ENCODE measurements at regions not wholly inside any gene's neighbourhood (a gene's known extent, or its start where the extent isn't known, plus 50 kb on each side); places are given as distances from the start of the nearest gene placed in this dataset.

- no peaks in the 10 kb centered on the region for H3K27me3 Mint-ChIP-seq (ENCODE audit: low read depth)
- no peaks in the 10 kb centered on the region for H3K36me3 Mint-ChIP-seq
- no peaks in the 10 kb centered on the region for H3K9me3 Mint-ChIP-seq
- TF ChIP-seq CTCF (IDR thresholded peaks at IDR 0.05; ENCODE audit: unreplicated experiment) = no peak
- no peak overlapping the region for H3K4me3 Mint-ChIP-seq
- H3K4me1 Mint-ChIP-seq = peaks cover 55% of the 10 kb centered on the region
- H3K27ac Mint-ChIP-seq = no peak overlapping the region
- DNase-seq (ENCODE audit: low spot score in 2 of 2, unreplicated experiment in 2 of 2) = no peak
These were observed 215.2 kb upstream of the ROBO2 start for GRCh38 chr3:76824658-76825240.

GRCh38 chr3:76826861-76827260 lies 213.0 kb upstream of the ROBO2 start:
- no peaks in the 10 kb centered on the region for H3K27me3 Mint-ChIP-seq (ENCODE audit: low read depth)
- no peak overlapping the region for H3K4me3 Mint-ChIP-seq
- no peaks in the 10 kb centered on the region for H3K9me3 Mint-ChIP-seq
- TF ChIP-seq CTCF (IDR thresholded peaks at IDR 0.05; ENCODE audit: unreplicated experiment) = no peak
- DNase-seq (ENCODE audit: low spot score in 2 of 2, unreplicated experiment in 2 of 2) = no peak
- peaks cover 42% of the 10 kb centered on the region for H3K4me1 Mint-ChIP-seq
- H3K36me3 Mint-ChIP-seq = no peaks in the 10 kb centered on the region
- H3K27ac Mint-ChIP-seq = peak overlapping the region; percentile 28

- no peak for DNase-seq (ENCODE audit: low spot score in 2 of 2, unreplicated experiment in 2 of 2)
- H3K36me3 Mint-ChIP-seq = no peaks in the 10 kb centered on the region
- no peaks in the 10 kb centered on the region for H3K27me3 Mint-ChIP-seq (ENCODE audit: low read depth)
- peak overlapping the region; percentile 89 for H3K27ac Mint-ChIP-seq
- no peak overlapping the region for H3K4me3 Mint-ChIP-seq
- no peaks in the 10 kb centered on the region for H3K9me3 Mint-ChIP-seq
- H3K4me1 Mint-ChIP-seq = peaks cover 46% of the 10 kb centered on the region
- no peak for TF ChIP-seq CTCF (IDR thresholded peaks at IDR 0.05; ENCODE audit: unreplicated experiment)
These were observed 212.1 kb upstream of the ROBO2 start for GRCh38 chr3:76827701-76828226.

GRCh38 chr3:76834657-76835056 lies 205.2 kb upstream of the ROBO2 start:
- no peak overlapping the region for H3K4me3 Mint-ChIP-seq
- H3K4me1 Mint-ChIP-seq = peaks cover 5% of the 10 kb centered on the region
- H3K27ac Mint-ChIP-seq = no peak overlapping the region
- DNase-seq (ENCODE audit: low spot score in 2 of 2, unreplicated experiment in 2 of 2) = no peak
- H3K36me3 Mint-ChIP-seq = no peaks in the 10 kb centered on the region
- no peaks in the 10 kb centered on the region for H3K27me3 Mint-ChIP-seq (ENCODE audit: low read depth)
- H3K9me3 Mint-ChIP-seq = peaks cover 19% of the 10 kb centered on the region
- no peak for TF ChIP-seq CTCF (IDR thresholded peaks at IDR 0.05; ENCODE audit: unreplicated experiment)

GRCh38 chr3:76841747-76842146 lies 198.2 kb upstream of the ROBO2 start:
- Mint-ChIP-seq H3K4me3 (no peak overlapping the region), H3K27me3 (ENCODE audit: low read depth) (no peaks in the 10 kb centered on the region), H3K4me1 (no peaks in the 10 kb centered on the region), H3K36me3 (no peaks in the 10 kb centered on the region), H3K27ac (no peak overlapping the region), H3K9me3 (peaks cover 24% of the 10 kb centered on the region)
- TF ChIP-seq CTCF (IDR thresholded peaks at IDR 0.05; ENCODE audit: unreplicated experiment) = no peak
- DNase-seq (ENCODE audit: low spot score in 2 of 2, unreplicated experiment in 2 of 2) = no peak
